ENCODE measurements at regions not wholly inside any gene's neighbourhood (a gene's known extent, or its start where the extent isn't known, plus 50 kb on each side); places are given as distances from the start of the nearest gene placed in this dataset.

DNA sequence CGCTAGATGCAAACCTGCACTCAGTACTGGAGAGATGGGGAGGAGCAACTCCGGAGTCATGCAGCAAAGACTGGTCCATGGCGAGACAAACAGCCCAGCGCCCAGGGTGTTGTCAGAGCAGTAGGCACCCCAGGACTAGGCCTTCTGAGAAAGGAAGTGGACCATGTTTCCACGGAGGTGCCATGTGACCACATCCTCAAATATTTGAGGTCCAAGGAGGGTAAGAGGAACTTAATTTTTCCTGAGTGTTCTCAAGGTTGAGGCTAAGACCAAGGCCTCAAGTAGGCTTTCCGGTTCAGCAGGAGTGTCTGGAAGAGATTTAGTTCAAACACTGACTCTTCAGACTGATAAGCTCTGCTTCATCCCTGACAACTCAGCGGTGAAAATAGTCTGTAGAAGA is 186.2 kb downstream of the RHOU start:
- TF ChIP-seq, protein P1, sequence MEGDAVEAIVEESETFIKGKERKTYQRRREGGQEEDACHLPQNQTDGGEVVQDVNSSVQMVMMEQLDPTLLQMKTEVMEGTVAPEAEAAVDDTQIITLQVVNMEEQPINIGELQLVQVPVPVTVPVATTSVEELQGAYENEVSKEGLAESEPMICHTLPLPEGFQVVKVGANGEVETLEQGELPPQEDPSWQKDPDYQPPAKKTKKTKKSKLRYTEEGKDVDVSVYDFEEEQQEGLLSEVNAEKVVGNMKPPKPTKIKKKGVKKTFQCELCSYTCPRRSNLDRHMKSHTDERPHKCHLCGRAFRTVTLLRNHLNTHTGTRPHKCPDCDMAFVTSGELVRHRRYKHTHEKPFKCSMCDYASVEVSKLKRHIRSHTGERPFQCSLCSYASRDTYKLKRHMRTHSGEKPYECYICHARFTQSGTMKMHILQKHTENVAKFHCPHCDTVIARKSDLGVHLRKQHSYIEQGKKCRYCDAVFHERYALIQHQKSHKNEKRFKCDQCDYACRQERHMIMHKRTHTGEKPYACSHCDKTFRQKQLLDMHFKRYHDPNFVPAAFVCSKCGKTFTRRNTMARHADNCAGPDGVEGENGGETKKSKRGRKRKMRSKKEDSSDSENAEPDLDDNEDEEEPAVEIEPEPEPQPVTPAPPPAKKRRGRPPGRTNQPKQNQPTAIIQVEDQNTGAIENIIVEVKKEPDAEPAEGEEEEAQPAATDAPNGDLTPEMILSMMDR (IDR thresholded peaks at IDR 0.05), result no peak

DNA sequence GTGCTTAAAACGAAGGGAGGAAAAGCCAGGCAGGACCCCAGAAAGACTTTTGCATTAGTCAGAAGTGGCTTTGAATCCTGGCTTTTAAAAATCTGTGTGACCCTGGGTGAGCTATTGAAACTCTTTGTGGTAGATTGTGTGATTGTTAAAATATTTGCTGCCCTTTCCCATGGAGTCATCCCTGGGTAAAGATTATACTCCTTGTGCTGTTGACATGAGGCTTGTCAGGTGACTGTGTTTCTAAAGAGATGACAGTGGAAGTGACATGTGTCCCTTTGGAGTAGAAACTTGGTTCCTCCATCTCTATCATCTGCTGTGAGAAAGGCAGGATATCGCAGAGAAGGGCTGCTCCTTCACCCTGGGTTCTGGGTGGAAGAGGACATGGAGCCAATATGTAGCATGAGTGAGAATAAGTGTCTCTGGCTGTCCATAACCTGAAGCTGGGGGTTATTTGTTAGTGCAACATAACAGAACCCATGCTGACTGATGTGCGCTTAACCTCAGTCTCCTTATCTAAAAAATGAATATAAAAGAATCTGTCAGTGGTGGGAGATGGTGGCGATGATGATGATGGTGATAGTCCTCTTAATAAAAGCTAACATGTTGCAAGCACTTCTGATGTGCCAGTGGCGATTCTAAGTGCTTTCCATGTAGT is 187.6 kb downstream of the RHOU start:
- TF ChIP-seq, protein P1 (IDR thresholded peaks at IDR 0.05), result no peak

DNA sequence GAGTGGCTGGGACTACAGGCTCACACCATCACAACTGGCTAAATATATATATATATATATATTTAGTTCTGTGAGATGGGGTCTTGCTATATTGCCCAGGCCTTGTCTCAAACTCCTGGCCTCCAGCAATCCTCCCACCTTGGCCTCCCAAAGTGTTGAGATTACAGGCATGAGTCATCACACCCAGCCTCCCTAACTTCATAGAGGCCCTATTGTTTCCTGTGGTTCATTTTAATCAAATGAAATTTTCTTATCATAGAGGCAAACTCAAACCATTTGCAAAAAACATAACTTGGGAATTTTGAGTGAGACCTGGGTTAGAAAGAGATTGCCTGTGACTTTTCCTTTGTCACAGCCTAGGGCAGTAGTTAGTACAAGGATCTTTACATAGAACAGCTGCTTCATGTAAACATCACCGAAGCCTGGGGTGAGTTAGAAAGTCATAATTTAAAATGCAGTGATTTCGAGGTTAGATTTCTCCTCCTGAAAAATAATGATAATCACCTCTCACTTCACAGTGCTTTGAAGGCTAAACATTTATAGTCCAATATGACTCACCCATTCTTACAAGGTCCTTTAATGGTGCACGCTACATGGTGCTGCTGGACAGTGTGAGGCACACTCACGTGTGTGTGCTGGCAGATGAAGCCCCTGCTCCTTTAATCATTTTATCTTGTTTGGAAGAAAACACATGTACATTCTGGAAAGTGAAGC is 188.9 kb downstream of the RHOU start:
- TF ChIP-seq, protein P1 (IDR thresholded peaks at IDR 0.05), result no peak

DNA sequence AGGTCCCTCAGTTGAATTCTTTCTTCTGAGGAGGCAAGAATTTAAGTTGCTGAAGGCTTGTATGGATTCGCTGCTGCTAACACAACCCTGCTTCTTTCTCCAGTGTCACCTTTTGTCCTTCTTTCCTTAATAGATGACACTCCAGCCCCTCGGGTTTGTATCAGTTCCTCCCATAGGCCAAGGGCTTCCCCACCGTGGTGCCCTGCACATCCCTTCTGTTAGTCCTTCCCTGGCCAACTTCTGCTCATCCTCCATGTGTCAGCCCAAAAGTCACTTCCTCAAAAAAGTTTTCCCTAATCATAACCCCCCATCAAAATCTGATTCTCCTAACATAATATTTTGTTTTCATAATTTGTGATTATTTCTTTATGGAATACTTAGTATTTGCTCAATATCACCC is 190.4 kb downstream of the RHOU start:
- TF ChIP-seq, protein P1 (IDR thresholded peaks at IDR 0.05), result no peak

DNA sequence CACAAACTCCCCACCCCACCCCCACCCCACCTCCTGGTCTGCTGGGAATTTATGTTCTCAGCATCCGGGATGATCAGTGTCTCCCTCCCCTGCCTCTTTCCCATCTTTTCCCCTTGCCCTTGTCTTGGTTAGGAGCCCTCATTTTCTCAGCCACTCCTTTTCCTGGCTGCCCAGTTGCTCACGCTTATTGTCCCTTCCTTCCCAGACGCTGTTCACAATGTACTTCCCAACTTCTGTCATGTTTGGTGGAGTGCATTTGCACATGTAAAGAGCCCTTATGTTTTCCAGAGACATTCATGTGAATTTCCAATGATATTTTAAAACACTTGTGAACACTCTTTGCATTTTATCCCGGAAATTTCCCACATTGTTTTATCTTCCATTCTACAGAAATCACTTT is 192.1 kb downstream of the RHOU start:
- TF ChIP-seq, protein P1 (IDR thresholded peaks at IDR 0.05), result no peak

DNA sequence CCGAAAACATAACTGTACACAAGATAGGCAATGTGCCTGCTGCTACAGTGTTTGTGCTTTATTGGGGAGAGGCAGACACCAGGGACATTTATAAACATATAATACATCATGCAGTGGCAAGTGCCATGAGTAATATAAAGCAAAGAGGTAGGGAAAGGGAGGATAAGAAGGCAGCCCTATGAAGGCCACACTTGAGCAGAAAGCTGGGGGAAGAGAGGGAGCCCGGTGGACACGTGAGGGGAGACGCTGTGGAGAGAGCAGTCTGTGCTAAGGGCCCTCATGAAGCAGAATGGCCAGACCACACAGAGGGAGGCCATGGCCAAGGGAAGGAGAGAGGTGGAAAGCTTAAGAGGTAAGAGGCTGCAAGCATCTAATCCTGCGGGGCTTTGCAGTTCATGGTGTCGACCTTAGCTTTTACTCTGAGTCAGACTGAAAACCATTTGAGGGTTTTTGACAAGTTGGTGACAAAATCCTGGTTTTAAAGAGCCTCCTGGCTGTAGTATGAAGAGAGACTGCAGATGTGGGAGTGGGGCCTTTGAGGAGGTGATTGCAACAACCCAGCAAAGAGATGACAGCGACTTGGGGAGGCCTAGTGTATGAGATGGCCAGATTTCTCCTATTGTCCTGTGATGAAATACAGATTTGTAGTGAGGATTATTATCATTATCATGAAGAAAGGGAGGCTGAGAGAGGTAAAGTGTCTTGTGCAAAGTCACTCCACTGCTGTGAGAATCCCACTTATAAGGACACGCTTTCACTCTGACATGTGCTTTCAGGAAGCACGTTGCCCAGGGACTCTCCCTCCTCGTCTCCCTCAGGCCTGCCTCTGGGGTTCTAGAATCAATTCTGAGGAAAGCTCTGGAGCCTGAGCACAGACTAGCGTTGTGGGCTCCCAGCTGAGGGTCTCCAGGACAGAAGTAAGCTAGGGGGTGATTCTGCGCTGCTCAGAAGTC is 192.9 kb downstream of the RHOU start:
- TF ChIP-seq, protein P1 (IDR thresholded peaks at IDR 0.05), result no peak

DNA sequence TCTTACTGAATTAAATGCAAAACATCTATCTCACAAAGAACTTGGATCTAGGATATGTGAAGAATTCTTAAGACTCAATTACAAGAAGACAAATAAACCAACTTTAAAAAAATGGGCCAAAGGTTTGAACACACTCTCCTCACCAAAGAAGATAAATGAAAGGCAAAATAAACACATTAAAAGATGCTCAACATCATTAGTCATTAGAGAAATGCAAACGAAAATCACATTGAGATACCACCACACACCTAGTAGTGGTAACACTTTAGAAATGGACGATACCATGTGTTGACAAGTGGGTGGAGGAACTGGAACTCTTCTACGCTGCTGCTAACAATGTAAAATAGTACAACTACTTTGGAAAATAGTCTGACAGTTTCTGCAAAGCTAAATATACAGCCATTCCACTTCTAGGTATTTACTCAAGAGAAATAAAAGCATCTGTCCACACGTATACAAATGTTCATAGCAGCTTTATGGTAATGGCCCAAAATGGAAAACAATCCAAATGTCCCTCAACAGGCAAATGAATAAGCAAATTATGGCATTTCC is 194.3 kb downstream of the RHOU start:
- TF ChIP-seq, protein P1 (IDR thresholded peaks at IDR 0.05), result no peak
